Bronchial epithelial cell (primary cell): ENCODE measurements at regions not wholly inside any gene's neighbourhood (a gene's known extent, or its start where the extent isn't known, plus 50 kb on each side); places are given as distances from the start of the nearest gene placed in this dataset.

Experiments
- DNase-seq: peaks from one replicate; pipeline ENCODE4 v3.0.0-alpha.2; 2010; ENCODE audit warnings: low read depth
- FAIRE-seq: peaks from 2 replicates; lab custom pipeline; 2011; peaks lifted over from hg19 to GRCh38; lab: Jason Lieb, UNC
- H3K27me3 ChIP-seq: 2 replicates; pipeline ENCODE4 v1.5.1; 2011; ENCODE audit warnings: low read length; ENCODE audit not compliant: control insufficient read depth, insufficient read depth
- H3K36me3 ChIP-seq: 2 replicates; pipeline ENCODE4 v1.5.1; 2011; ENCODE audit warnings: low read length; ENCODE audit not compliant: control insufficient read depth, insufficient read depth
- H3K4me3 ChIP-seq: 2 replicates; pipeline ENCODE4 v1.5.1; 2011; ENCODE audit warnings: mild to moderate bottlenecking, low read depth, low read length, control low read depth
- TF ChIP-seq, protein P1 (sequence below): IDR thresholded peaks from 2 replicates; pipeline ENCODE4 v1.5.1; 2011; ENCODE audit warnings: mild to moderate bottlenecking, moderate library complexity, low read length, control low read depth, inconsistent platforms; ENCODE audit not compliant: insufficient read depth, severe bottlenecking

DNA sequence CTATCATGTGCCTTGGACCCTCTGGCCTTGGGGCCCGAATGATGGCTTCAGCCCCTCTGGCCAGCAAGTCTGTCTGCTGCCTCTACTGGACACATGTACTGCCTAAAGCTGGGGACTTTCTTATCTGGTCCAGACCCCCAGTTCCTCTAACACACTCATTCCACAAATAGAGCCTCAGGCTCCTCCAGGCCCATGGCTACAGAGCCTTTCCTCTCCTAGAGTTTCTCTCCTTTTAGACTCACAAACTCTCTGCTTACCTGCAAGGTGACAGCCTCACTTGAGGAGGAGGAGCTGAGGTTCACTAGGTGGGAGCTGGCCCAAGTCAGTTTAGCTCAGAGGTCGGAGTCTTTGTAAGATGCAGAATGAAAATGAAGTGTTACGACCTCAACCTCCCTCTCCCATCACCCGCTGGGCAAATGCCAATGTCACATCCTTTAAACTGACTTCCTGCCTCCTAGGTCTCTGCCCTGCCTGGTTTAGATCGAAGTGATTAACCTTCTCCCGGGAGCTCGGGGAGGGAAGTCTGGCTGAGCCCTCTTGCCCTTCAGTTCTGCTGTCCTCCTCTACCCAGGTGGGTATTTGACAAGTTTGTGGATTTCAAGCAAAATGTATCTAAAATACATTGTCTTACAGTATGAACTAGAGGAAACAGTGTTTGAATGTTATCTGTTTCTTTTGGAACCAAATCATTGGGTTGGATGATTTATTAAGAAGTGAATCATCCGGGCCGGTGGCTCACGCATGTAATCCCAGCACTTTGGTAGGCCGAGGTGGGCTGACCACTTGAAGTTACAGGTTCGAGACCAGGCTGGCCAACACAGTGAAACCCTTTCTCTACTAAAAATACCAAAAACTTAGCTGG lies 71.9 kb upstream of the TNS3 start:
- no peak for DNase-seq
- H3K4me3 ChIP-seq: no peak overlapping the region
- TF ChIP-seq, protein P1, sequence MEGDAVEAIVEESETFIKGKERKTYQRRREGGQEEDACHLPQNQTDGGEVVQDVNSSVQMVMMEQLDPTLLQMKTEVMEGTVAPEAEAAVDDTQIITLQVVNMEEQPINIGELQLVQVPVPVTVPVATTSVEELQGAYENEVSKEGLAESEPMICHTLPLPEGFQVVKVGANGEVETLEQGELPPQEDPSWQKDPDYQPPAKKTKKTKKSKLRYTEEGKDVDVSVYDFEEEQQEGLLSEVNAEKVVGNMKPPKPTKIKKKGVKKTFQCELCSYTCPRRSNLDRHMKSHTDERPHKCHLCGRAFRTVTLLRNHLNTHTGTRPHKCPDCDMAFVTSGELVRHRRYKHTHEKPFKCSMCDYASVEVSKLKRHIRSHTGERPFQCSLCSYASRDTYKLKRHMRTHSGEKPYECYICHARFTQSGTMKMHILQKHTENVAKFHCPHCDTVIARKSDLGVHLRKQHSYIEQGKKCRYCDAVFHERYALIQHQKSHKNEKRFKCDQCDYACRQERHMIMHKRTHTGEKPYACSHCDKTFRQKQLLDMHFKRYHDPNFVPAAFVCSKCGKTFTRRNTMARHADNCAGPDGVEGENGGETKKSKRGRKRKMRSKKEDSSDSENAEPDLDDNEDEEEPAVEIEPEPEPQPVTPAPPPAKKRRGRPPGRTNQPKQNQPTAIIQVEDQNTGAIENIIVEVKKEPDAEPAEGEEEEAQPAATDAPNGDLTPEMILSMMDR: no peak
- FAIRE-seq: no peak
- no peaks in the 10 kb centered on the region for H3K36me3 ChIP-seq
- no peaks in the 10 kb centered on the region for H3K27me3 ChIP-seq

DNA sequence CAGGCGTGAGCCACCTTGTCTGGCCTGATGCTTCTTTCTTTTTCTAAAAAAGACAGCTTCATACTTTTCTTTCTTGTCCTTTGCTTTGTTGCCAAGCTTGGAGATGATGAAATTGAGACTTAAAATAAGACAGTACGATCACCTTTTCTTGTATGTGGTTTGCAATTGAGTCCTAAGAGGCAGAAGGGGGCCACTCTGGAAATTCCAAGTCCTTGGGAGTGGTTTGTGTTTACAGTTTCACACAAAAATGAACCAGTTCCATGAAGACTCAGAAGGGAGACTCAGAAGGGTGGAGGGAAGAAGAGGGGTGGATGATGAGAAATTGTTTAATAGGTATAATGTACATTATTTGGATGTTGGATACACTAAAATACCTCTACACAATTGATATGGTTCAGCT lies 70.7 kb upstream of the TNS3 start:
- no peaks in the 10 kb centered on the region for H3K36me3 ChIP-seq
- TF ChIP-seq, protein P1: no peak
- H3K4me3 ChIP-seq: no peak overlapping the region
- no peak for FAIRE-seq
- no peak for DNase-seq
- no peaks in the 10 kb centered on the region for H3K27me3 ChIP-seq

DNA sequence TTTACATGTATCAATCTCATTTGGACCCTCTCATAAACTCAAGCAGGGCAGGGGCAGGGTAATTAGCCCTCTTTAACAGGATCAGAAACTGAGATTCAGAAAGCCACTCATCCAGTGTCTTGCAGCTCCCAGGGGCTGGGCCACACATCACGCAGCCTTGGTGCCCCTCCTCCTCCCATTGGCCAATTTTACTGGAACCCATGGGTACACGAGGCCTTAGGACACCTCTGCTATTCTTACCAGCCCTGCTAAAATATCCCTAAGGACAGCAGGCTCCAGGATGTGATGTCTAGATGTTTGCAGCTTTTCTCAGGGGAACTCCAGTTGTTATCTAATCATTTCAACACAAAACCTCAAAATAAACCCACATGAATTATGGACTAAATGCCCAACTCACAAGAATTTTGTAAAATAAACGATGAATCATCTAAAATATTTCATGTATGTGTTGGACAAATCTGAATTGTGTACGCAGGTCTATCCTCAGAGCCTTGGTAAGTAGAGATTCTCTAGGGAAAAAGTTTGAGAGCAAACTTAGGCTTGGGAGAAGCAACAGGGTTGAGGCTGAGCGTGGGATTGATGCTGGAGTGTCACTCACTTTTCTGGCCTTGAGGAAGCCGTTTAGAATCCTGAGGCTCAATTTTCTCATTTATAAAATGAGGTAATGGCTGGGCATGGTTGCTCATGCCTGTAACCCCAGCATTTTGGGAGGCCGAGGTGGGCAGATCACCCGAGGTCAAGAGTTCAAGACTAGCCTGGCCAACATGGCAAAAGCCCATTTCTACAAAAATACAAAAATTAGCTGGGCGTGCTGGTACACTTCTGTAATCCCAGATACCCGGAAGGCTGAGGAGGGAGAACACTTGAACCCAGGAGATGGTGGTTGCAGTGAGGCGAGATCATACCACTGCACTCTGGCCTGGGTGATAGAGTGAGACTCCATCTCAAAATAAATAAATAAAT lies 69.7 kb upstream of the TNS3 start:
- TF ChIP-seq, protein P1: no peak
- DNase-seq: peak; percentile 66
- H3K36me3 ChIP-seq: no peaks in the 10 kb centered on the region
- no peak overlapping the region for H3K4me3 ChIP-seq
- no peak for FAIRE-seq
- H3K27me3 ChIP-seq: no peaks in the 10 kb centered on the region

DNA sequence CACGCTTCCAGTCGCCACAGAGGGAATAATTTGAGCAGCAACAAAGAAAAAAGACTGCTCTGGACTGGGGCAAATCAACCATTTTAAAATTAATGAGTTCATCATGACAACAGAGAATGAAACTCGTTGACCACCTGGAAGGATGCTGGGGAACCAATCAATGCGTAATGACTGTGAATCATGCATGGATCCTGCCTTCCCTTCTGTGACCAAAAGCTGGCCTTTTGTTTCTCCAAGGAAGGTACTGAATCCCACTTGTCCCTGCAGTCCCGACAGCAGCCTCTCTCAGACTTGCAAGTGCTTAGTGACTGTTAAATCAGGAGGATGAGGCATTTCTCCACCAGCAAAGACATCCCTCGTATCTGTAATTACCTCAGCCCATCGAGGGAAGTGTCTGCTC lies 68.0 kb upstream of the TNS3 start:
- DNase-seq (no peak), FAIRE-seq (no peak)
- no peaks in the 10 kb centered on the region for H3K27me3 ChIP-seq
- no peaks in the 10 kb centered on the region for H3K36me3 ChIP-seq
- TF ChIP-seq, protein P1: no peak
- H3K4me3 ChIP-seq: no peak overlapping the region

DNA sequence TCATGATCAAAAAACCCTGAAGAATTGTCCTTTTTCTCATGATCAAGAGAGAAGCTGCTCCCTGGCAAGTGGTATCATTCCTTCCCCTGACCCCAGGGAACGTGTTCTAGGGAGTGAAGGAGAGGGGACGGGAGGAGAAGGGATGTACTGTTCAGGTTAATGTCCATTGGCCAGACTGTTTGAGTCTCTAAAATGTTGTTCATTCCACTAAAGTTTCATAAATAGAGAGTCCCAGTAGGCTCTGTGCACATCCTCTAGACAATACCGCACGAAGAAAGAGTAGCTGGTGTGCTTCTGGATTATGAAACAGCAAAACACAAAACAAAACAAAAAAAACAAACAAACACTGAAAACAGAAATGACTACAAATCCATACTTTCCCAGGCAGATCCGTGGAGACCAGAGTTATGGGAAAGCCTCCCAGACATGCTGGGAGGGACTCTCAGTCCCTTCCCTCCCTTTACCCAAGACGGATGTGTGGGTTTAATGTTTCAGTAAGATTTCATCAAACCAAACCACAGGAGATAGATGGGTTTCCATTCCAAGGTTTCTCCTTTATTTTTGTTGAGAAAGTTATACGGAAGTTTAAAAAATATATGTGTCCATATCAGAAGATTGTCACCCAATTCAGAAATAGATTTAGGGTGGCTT lies 66.5 kb upstream of the TNS3 start:
- no peaks in the 10 kb centered on the region for H3K36me3 ChIP-seq
- FAIRE-seq: no peak
- TF ChIP-seq, protein P1: no peak
- no peaks in the 10 kb centered on the region for H3K27me3 ChIP-seq
- H3K4me3 ChIP-seq: no peak overlapping the region
- DNase-seq: no peak
